GM23338 (cell line): ENCODE measurements at regions not wholly inside any gene's neighbourhood (a gene's known extent, or its start where the extent isn't known, plus 50 kb on each side); places are given as distances from the start of the nearest gene placed in this dataset. TPM values are rescaled to one million over a fixed set of nuclear protein-coding genes. Genes with fewer than 3 reads are reported as not detected.

Experiments used
- small RNA-seq: library from RNA; depleted of rRNA; stranded (forward); fragments of <200 nt; gene quantifications from one replicate; pipeline ENCODE3, GENCODE V24; 2014; ENCODE audit warnings: low replicate concordance

Small RNA genes lying in the stretch of these regions (small RNA-seq; reads per million reads assigned to genes)
- not detected for gene AC093815.1
